ENCODE measurements at regions not wholly inside any gene's neighbourhood (a gene's known extent, or its start where the extent isn't known, plus 50 kb on each side); places are given as distances from the start of the nearest gene placed in this dataset.

GRCh38 chr1:60386249-60386648 is 312.7 kb upstream of the C1orf87 start:
- no peak overlapping the region for H3K4me3 ChIP-seq (ENCODE audit: low read depth, poor library complexity, severe bottlenecking)
- WGBS, 2 donors: 34 to 42% methylated on average over 3 of the region's 3 CpGs
- DNase-seq (ENCODE audit: low spot score in 2 of 2): no peak
- intact Hi-C loops (cut with DNase I; ENCODE audit: low total_unique reads): no loop called here
- TF ChIP-seq CTCF (IDR thresholded peaks at IDR 0.05): no peak
- TF ChIP-seq POLR2A (IDR thresholded peaks at IDR 0.05): no peak

- TF ChIP-seq POLR2A (IDR thresholded peaks at IDR 0.05): no peak
- TF ChIP-seq CTCF (IDR thresholded peaks at IDR 0.05): no peak
- H3K4me3 ChIP-seq (ENCODE audit: low read depth, poor library complexity, severe bottlenecking): no peak overlapping the region
- WGBS, 2 donors: 93% methylated on average over 1 of the region's 1 CpG
- DNase-seq (ENCODE audit: low spot score in 2 of 2): no peak
- intact Hi-C loops (cut with DNase I; ENCODE audit: low total_unique reads): no loop called here
These were observed 302.6 kb upstream of the C1orf87 start for GRCh38 chr1:60376196-60376595.

- no peak for DNase-seq (ENCODE audit: low spot score in 2 of 2)
- no peak overlapping the region for H3K4me3 ChIP-seq (ENCODE audit: low read depth, poor library complexity, severe bottlenecking)
- intact Hi-C loops (cut with DNase I; ENCODE audit: low total_unique reads): no loop called here
- 68 to 84% methylated on average over 1 of the region's 1 CpG for WGBS, 2 donors
- TF ChIP-seq POLR2A (IDR thresholded peaks at IDR 0.05) (no peak), CTCF (IDR thresholded peaks at IDR 0.05) (no peak)
These were observed 301.0 kb upstream of the C1orf87 start for GRCh38 chr1:60374537-60374936.

GRCh38 chr1:60367532-60367931 is 294.0 kb upstream of the C1orf87 start:
- 13 to 20% methylated on average over 7 of the region's 7 CpGs for WGBS, 2 donors
- intact Hi-C loops (cut with DNase I; ENCODE audit: low total_unique reads): no loop called here
- H3K4me3 ChIP-seq (ENCODE audit: low read depth, poor library complexity, severe bottlenecking): no peak overlapping the region
- TF ChIP-seq POLR2A (IDR thresholded peaks at IDR 0.05) (no peak), CTCF (IDR thresholded peaks at IDR 0.05) (no peak)
- peak in 1 of 2 donors; percentile 82 for DNase-seq (ENCODE audit: low spot score in 2 of 2)

GRCh38 chr1:60359431-60359830 is 285.9 kb upstream of the C1orf87 start:
- 60 to 63% methylated on average over 3 of the region's 3 CpGs for WGBS, 2 donors
- TF ChIP-seq POLR2A (IDR thresholded peaks at IDR 0.05) (no peak), CTCF (IDR thresholded peaks at IDR 0.05) (no peak)
- intact Hi-C loops (cut with DNase I; ENCODE audit: low total_unique reads): no loop called here
- no peak for DNase-seq (ENCODE audit: low spot score in 2 of 2)
- H3K4me3 ChIP-seq (ENCODE audit: low read depth, poor library complexity, severe bottlenecking): no peak overlapping the region

GRCh38 chr1:60350531-60350930 is 277.0 kb upstream of the C1orf87 start:
- no peak for TF ChIP-seq CTCF (IDR thresholded peaks at IDR 0.05)
- no peak for TF ChIP-seq POLR2A (IDR thresholded peaks at IDR 0.05)
- H3K4me3 ChIP-seq (ENCODE audit: low read depth, poor library complexity, severe bottlenecking): no peak overlapping the region
- no peak for DNase-seq (ENCODE audit: low spot score in 2 of 2)
- intact Hi-C loops (cut with DNase I; ENCODE audit: low total_unique reads): no loop called here

All from lower leg skin (tissue), 4 donors.